NCI-H1436 (cell line): ENCODE measurements at regions not wholly inside any gene's neighbourhood (a gene's known extent, or its start where the extent isn't known, plus 50 kb on each side); places are given as distances from the start of the nearest gene placed in this dataset.
"Not testable (repeated sequence)": the region's sequence is repeated elsewhere in the genome, so short reads cannot be mapped to it uniquely, and the experiment has no call there.

Experiments
- DNase-seq: peaks from one replicate; lab custom pipeline; 2025; lab: John Stamatoyannopoulos, UW

DNA sequence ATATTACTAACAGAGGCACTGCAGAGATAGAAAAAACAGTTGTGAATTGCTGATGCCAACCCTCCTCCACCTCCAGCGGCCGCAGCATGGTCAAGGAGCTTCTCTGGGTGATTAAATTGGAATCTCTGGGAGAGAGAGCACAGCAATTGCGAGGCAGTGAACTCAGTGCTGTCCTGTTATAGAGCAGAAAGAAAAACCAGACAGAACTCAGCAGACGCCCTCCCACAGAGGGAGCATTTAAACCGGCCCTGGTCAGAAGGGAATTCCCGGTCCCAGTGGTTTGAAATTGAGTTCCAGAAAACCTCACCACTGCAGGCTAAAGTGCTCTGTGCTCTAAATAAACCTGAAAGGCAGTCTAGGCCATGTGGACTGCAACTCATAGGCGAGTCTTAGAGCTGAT, 175.4 kb downstream of the SQOR start:
- DNase-seq: no peak

GRCh38 chr15:45812200-45812599, 177.4 kb downstream of the SQOR start:
- no peak for DNase-seq

DNA sequence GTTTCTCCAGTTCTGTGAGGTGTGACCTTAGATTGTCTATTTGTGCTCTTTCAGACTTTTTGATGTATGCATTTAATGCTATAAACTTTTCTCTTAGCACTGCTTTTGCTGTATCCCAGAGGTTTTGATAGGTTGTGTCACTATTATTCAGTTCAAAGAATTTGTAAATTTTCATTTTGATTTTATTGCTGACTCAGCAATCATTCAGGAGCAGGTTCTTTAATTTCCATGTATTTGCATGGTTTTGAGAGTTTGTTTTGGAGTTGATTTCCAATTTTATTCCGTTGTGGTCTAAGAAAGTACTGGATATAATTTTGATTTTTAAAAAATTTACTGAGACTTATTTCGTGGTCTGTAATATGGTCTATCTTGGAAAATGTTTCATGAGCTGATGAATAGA, 182.7 kb downstream of the SQOR start:
- not testable (repeated sequence) for DNase-seq

DNA sequence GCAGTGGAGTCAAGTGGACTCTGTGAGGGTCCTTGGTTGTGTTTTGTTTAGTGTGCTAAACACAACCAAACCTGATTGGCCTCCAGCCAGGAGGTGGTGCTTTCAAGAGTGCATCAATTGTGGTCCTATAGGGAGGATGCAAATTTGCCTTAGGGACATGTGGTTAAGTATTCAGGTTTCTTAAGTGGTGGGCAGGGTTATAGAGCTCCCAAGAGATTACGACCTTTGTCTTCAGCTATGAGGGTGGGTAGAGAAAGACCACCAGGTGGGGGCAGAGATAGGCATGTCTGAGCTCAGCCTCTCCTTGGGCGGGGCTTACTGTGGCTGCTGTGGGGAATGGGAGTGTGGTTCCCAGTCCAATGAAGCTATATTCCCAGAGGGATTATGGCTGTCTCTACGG, 186.6 kb downstream of the SQOR start:
- peak; percentile 37 for DNase-seq

DNA sequence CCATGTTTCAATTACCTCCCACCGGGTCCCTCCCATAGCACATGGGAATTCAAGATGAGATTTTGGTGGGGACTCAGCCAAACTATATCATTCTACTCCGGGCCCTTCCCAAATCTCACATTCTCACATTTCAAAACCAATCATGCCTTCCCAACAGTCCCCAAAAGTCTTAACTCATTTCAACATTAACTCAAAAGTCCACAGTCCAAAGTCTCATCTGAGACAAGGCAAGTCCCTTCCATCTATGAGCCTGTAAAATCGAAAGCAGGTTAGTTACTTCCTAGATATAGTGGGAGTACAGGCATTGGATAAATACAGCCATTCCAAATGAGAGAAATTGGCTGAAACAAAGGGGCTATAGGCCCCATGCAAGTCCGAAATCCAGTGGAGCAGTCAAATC, 188.1 kb downstream of the SQOR start:
- not testable (repeated sequence) for DNase-seq

- DNase-seq: no peak
Measured at GRCh38 chr15:45827275-45827674, 192.4 kb downstream of the SQOR start.

GRCh38 chr15:45827766-45828165, 192.9 kb downstream of the SQOR start:
- no peak for DNase-seq

DNA sequence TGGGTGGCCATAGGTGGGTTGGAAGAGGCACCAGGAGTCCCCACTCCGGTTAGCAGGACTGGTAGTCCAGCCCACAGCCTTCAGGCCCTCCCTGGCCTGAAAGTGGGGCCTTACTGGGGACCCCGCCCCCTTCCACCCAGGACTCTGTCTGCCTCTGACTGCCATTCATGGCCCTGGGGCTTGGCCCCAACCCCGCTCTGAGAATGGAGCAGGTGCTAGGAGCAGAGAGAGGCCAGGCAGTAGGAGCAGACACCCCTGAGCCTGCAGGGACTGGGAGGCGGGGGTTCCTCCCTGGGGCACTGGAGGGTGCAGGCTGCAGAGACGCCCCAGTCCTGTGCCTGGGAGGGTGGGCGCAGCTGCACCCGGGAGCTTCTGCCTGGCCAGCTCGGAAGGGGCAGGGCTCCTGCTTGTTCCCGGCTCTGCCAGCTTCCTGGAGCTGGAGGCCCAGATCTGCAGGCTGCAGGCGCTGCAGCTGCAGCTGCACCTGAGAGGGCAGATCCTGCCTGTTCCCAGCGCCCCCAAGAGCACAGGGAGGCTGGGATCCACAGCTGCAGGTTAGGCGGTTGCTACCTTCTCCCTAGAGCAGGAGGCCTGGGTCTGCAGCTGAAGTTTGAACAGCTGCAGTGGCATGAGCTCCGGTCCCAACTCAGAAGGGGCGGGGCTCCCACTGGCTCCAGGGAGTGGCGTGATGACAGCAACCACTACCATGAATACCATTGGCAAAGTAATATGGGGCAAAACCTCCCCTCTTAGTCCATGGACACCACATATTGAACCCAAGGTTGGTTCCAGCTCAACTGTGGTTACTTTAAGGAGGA, 194.7 kb downstream of the SQOR start:
- DNase-seq: no peak

DNA sequence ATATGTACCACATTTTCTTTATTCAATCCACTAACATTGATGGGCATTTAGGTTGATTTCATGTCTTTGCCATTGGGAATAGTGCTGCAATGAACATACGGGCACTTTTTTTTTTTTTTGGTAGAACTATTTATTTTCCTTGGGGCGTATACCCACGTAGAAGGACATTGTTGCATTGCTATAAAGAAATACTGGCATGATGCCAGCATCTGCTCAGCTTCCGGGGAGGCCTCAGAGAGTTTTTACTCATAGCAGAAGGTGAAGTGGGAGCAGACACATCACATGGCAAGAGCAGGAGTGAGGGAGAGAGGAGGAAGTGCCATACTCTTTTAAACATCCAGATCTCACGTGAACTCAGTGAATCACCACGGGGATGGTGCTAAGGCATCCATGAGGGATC, 197.0 kb downstream of the SQOR start:
- DNase-seq: no peak

DNA sequence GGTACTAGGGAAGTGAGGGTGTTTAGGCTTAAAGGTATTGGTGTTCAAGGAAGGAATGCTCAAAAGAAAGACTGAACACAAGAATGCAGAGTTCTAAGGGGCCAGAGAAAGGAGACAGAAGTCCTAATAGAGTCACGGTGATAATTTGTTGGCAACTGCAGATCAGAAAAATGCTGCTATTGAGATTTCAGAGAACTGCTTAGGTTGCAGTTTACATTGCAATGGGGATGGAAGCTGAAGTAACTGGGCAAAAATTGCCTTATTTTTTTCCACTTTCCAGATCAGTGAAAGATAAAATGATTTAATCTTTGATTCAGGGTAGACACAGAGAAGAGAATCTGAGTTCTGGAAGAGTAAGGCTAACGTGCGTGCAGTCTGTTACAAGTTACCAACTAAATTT, 199.8 kb downstream of the SQOR start:
- DNase-seq: no peak

GRCh38 chr15:45842151-45842550, 207.3 kb downstream of the SQOR start:
- no peak for DNase-seq

- DNase-seq: no peak
Measured at GRCh38 chr15:45847645-45848044, 212.8 kb downstream of the SQOR start.

- no peak for DNase-seq
Measured at GRCh38 chr15:45849136-45849535, 214.3 kb downstream of the SQOR start.

GRCh38 chr15:45854455-45855202, 219.8 kb downstream of the SQOR start:
- no peak for DNase-seq

DNA sequence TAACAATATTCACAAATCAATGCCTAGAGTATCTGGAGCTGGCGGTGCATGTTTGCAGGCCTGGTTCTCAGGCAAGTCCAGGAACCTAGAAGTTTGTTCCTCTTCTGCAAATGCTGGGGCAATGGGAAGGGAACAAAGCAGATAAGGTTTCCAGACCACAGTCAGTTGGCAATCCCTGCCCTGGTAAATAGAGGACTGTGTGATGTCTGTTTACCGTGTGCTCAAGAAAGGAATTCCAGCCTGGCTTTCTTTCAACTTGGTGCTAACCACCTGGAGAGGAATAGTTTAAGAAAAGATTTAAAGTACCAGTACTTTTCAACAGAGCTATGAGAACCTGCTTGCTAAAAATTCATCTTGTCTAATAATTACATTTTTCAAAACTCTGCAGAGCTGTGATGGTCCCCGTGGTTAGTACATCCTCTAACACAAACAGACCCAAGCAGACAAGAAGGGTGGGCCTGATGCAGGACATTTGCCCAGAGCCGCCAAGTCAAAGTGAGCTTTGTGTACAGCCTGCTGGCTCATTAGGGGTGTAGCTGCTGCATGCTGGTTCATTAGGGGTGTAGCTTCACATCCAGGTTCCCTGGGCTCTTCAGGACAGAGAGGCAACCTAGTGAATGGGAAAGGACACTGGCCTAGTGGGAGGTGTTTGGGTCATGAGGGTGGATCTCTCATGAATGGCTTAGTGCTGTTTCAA, 220.5 kb downstream of the SQOR start:
- DNase-seq: no peak

DNA sequence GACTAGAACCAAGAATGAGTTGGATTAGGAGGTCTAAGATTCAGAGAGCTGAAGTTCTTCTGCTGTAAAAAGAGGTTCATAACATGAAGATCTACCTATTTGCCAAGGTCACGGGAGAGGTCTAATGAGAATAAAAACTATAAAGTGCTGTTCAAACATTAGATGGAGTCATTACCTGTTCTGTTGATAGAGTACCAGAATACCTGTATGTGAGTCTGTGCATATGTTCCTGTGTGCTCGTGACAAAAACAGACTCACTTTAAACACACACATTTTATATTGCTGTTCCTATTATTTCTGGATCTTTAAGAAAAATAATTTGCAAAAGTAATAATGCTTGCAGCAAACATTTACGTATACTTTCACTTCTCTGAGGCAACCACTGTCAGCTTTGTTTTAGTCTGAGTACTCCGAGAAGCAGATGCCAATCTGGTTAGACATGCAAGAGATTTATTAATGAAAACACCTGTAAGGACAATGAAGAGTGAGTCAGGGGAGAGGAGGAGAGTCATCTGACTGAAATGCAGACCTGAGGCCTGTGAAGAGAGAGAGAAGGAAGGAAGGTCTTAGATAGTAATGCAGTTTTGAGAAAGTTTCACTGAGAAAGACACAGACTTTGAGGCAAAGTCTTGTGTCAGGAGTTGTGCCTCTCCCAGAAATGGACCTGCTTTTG, 221.2 kb downstream of the SQOR start:
- DNase-seq: no peak

- DNase-seq: no peak
Measured at GRCh38 chr15:45857291-45857690, 222.5 kb downstream of the SQOR start.

GRCh38 chr15:45858491-45858890, 223.7 kb downstream of the SQOR start:
- no peak for DNase-seq

- DNase-seq: no peak
Measured at GRCh38 chr15:45862034-45862433, 227.2 kb downstream of the SQOR start.

GRCh38 chr15:45863881-45864580, 229.2 kb downstream of the SQOR start:
- no peak for DNase-seq

GRCh38 chr15:45866616-45867015, 231.8 kb downstream of the SQOR start:
- DNase-seq: no peak

DNA sequence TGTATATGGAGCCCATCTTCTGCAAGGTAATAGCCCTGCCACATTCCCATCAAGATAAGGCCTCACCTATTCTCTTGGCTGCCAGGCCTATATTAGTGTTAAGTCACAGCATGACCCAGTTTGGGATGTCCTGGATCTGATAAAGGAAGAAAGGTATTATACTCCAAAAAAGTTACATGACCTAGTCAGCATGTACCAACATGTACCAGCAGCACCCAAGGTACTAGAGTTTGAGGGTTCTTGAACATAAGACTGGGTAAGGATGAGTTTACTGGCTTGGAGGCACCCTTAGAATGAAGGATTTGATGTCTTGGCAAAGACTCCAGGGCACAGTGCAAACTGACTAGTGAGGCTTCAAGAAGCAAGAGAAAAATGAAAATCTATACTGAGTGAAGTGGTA, 232.5 kb downstream of the SQOR start:
- DNase-seq: no peak
